Endothelial cell (in vitro differentiated cells): ENCODE measurements at regions not wholly inside any gene's neighbourhood (a gene's known extent, or its start where the extent isn't known, plus 50 kb on each side); places are given as distances from the start of the nearest gene placed in this dataset.

Source experiments
- DNase-seq: peaks from one replicate; pipeline ENCODE4 v3.0.0; 2021; ENCODE audit warnings: low spot score
- H3K27ac Mint-ChIP-seq: one replicate; pipeline ENCODE4 v1.8.0; 2021; ENCODE audit warnings: mixed read lengths, inconsistent platforms; ENCODE audit not compliant: unreplicated experiment
- H3K27me3 Mint-ChIP-seq: one replicate; pipeline ENCODE4 v1.8.0; 2021; ENCODE audit warnings: mild to moderate bottlenecking, moderate library complexity, mixed read lengths, inconsistent platforms; ENCODE audit not compliant: unreplicated experiment
- H3K36me3 Mint-ChIP-seq: one replicate; pipeline ENCODE4 v1.8.0; 2021; ENCODE audit warnings: mild to moderate bottlenecking, low read depth, mixed read lengths, inconsistent platforms; ENCODE audit not compliant: unreplicated experiment
- H3K4me1 Mint-ChIP-seq: one replicate; pipeline ENCODE4 v1.8.0; 2021; ENCODE audit warnings: mild to moderate bottlenecking, mixed read lengths, inconsistent platforms; ENCODE audit not compliant: unreplicated experiment
- H3K4me3 Mint-ChIP-seq: one replicate; pipeline ENCODE4 v1.8.0; 2021; ENCODE audit warnings: mild to moderate bottlenecking, mixed read lengths, inconsistent platforms; ENCODE audit not compliant: unreplicated experiment
- H3K9me3 Mint-ChIP-seq: one replicate; pipeline ENCODE4 v1.8.0; 2021; ENCODE audit warnings: mixed read lengths, inconsistent platforms; ENCODE audit not compliant: unreplicated experiment
- TF ChIP-seq, protein P1 (sequence below): fragments of 200-600 bp; sonication (generic); IDR thresholded peaks from one replicate; pipeline ENCODE4 v1.5.0; 2021; ENCODE audit warnings: antibody characterized with exemption; ENCODE audit not compliant: unreplicated experiment

DNA sequence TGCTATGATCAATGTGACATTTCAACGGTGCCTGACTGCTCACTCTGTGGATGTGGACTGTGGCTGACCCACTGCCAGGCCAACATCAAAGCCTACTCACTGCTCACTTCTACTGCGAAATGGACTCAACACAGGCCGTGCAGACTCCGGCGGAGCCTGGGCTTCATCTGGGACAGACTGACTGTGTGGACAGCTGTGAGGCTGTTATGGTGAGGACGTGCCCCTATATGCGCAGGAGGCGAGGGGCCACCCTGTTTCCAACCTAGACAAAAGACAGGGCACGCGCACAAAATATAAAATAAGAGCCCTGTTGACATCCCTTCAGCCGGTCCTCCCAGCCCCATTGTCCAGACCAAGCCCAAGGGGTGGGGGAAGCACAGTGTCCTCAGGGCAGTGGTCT is 514.4 kb upstream of the RAB6C start:
- no peak for DNase-seq
- H3K27me3 Mint-ChIP-seq, result peaks cover 2% of the 10 kb centered on the region
- TF ChIP-seq, protein P1, sequence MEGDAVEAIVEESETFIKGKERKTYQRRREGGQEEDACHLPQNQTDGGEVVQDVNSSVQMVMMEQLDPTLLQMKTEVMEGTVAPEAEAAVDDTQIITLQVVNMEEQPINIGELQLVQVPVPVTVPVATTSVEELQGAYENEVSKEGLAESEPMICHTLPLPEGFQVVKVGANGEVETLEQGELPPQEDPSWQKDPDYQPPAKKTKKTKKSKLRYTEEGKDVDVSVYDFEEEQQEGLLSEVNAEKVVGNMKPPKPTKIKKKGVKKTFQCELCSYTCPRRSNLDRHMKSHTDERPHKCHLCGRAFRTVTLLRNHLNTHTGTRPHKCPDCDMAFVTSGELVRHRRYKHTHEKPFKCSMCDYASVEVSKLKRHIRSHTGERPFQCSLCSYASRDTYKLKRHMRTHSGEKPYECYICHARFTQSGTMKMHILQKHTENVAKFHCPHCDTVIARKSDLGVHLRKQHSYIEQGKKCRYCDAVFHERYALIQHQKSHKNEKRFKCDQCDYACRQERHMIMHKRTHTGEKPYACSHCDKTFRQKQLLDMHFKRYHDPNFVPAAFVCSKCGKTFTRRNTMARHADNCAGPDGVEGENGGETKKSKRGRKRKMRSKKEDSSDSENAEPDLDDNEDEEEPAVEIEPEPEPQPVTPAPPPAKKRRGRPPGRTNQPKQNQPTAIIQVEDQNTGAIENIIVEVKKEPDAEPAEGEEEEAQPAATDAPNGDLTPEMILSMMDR, result no peak
- no peaks in the 10 kb centered on the region for H3K9me3 Mint-ChIP-seq
- no peaks in the 10 kb centered on the region for H3K4me1 Mint-ChIP-seq
- no peak overlapping the region for H3K4me3 Mint-ChIP-seq
- H3K27ac Mint-ChIP-seq, result no peak overlapping the region
- no peaks in the 10 kb centered on the region for H3K36me3 Mint-ChIP-seq

DNA sequence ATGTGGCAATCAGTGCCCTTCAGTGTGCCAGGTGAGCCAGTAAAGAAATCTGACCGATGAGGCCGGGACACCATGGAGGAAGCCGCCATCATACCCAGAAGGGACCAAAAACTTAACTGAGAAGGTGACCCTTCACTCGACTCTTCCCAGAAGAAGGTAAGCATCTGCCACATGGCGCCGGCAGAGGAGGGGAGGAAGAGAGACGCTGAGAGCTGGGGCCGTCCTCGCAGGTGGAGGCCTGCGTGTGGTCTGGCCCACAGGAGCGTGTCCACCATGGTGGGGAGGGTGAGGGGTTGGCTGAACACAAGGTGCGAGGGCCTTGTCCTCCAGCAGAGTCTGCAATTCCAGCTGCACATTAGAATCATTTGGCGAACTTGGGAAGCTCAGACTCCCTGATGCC is 513.1 kb upstream of the RAB6C start:
- H3K4me3 Mint-ChIP-seq, result no peak overlapping the region
- H3K4me1 Mint-ChIP-seq, result no peaks in the 10 kb centered on the region
- no peak for DNase-seq
- peaks cover 2% of the 10 kb centered on the region for H3K27me3 Mint-ChIP-seq
- no peak overlapping the region for H3K27ac Mint-ChIP-seq
- H3K36me3 Mint-ChIP-seq, result no peaks in the 10 kb centered on the region
- H3K9me3 Mint-ChIP-seq, result no peaks in the 10 kb centered on the region
- TF ChIP-seq, protein P1, result no peak

DNA sequence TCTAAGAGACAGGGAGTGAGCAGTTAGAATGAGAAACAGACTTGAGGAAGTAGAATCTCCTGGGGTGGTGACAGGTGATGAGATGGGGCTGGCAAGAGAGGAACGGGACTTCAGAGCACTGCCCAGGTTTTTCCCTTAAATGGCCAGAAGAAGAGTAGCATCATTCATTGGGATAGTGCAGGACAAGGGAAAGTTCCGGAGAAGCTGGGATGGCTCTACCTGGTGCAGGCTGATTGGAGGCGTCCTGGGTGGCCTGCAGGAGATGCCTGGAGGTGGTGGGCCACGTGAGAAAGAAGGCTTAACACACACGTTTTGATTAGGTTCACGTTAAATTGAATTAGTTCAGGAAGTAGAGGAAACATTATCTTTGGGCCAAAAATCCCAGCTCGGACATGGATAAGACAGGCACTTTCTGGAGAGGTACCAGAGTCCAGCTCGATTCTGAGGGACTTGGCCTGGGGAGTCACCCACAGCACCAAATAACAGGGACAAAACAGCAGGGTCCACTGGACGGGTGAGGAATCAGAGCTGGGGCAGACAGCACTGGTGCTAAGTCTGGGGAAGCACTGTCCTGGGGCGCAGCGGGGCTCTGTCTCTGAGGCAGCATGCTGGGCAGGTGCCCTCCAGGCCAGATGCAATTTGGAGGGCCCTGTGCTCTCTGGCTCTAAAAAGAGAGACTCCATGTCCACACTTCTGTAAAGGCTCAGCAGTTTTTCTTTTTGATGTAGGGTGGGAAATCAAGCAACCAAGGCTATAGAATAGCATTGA is 512.3 kb upstream of the RAB6C start:
- no peak for DNase-seq
- H3K27me3 Mint-ChIP-seq, result peaks cover 2% of the 10 kb centered on the region
- no peaks in the 10 kb centered on the region for H3K9me3 Mint-ChIP-seq
- H3K4me1 Mint-ChIP-seq, result no peaks in the 10 kb centered on the region
- H3K4me3 Mint-ChIP-seq, result no peak overlapping the region
- no peaks in the 10 kb centered on the region for H3K36me3 Mint-ChIP-seq
- H3K27ac Mint-ChIP-seq, result no peak overlapping the region
- TF ChIP-seq, protein P1, result no peak

DNA sequence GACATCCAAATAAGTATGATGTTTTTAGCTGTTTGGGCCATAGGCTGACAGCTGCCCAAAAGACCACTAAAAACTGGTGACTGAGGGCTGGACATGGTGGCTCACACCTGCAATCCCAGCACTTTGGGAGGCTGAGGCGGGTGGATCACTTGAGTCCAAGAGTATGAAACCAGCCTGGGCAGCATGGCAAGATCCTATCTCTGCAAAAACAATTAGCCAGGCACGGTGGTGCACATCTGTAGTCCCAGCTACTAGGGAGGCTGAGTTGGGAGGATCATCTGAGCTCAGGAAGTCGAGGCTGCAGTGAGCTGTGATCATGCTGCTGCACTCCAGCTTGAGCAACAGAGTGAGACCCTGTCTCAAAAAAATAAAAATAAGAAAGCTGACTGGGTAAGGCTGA is 511.5 kb upstream of the RAB6C start:
- no peak for DNase-seq
- no peaks in the 10 kb centered on the region for H3K36me3 Mint-ChIP-seq
- H3K27me3 Mint-ChIP-seq, result peaks cover 2% of the 10 kb centered on the region
- no peak overlapping the region for H3K4me3 Mint-ChIP-seq
- H3K27ac Mint-ChIP-seq, result no peak overlapping the region
- H3K9me3 Mint-ChIP-seq, result no peaks in the 10 kb centered on the region
- TF ChIP-seq, protein P1, result no peak
- no peaks in the 10 kb centered on the region for H3K4me1 Mint-ChIP-seq

DNA sequence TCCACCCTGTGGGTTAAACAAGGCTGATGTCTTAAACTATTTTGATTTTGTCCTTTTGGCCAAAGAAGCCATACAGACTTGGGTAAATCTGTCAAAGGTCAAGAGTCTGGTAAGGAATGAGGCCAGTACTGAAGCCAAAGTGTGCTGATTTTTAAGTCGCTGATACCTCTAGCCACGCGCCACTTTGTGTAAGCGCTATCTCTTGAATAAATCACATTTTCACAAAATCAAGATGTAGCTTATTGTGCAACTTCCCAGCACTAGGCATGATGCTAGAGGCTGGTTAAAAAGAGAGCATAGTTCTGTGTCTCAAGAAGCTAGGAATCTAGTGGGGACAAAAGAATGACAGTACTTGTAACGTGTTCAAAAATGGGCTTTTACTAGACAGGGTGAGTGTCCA is 510.6 kb upstream of the RAB6C start:
- H3K4me1 Mint-ChIP-seq, result no peaks in the 10 kb centered on the region
- H3K4me3 Mint-ChIP-seq, result no peak overlapping the region
- H3K9me3 Mint-ChIP-seq, result no peaks in the 10 kb centered on the region
- no peak overlapping the region for H3K27ac Mint-ChIP-seq
- TF ChIP-seq, protein P1, result no peak
- peaks cover 2% of the 10 kb centered on the region for H3K27me3 Mint-ChIP-seq
- no peak for DNase-seq
- no peaks in the 10 kb centered on the region for H3K36me3 Mint-ChIP-seq
